Neural progenitor cell (in vitro differentiated cells): ENCODE measurements at regions not wholly inside any gene's neighbourhood (a gene's known extent, or its start where the extent isn't known, plus 50 kb on each side); places are given as distances from the start of the nearest gene placed in this dataset.

ENCODE experiments used
- DNase-seq: peaks from one replicate; pipeline ENCODE4 v3.0.0-alpha.2; 2016; ENCODE audit warnings: low spot score
- H2AFZ ChIP-seq: fragments of 200-600 bp; sonication (generic); replicated peaks from 2 replicates; pipeline ENCODE4 v1.6.1; 2016; ENCODE audit warnings: antibody characterized with exemption
- H3F3A ChIP-seq: fragments of 200-600 bp; sonication (generic); 2 replicates; pipeline ENCODE4 v1.6.1; 2016; ENCODE audit warnings: antibody characterized with exemption, low read depth
- H3K27ac ChIP-seq: fragments of 200-600 bp; sonication (generic); 2 replicates; pipeline ENCODE4 v1.5.1; 2016; ENCODE audit warnings: mild to moderate bottlenecking
- H3K27me3 ChIP-seq: fragments of 200-600 bp; sonication (generic); 2 replicates; pipeline ENCODE4 v1.6.1; 2016; ENCODE audit warnings: mild to moderate bottlenecking, moderate library complexity
- H3K36me3 ChIP-seq: fragments of 200-600 bp; sonication (generic); 2 replicates; pipeline ENCODE4 v1.5.1; 2016
- H3K4me1 ChIP-seq: fragments of 200-600 bp; sonication (generic); 2 replicates; pipeline ENCODE4 v1.6.1; 2016; ENCODE audit warnings: mixed run types
- H3K4me2 ChIP-seq: fragments of 200-600 bp; sonication (generic); 2 replicates; pipeline ENCODE4 v1.6.1; 2016
- H3K4me3 ChIP-seq: fragments of 200-600 bp; sonication (generic); 2 replicates; pipeline ENCODE4 v1.5.1; 2016
- H3K79me2 ChIP-seq: fragments of 200-600 bp; sonication (generic); 2 replicates; pipeline ENCODE4 v1.6.1; 2016; ENCODE audit warnings: low read depth
- H3K9ac ChIP-seq: fragments of 200-600 bp; sonication (generic); 2 replicates; pipeline ENCODE4 v1.6.1; 2016
- H3K9me3 ChIP-seq: fragments of 200-600 bp; sonication (generic); 2 replicates; pipeline ENCODE4 v1.5.1; 2016; ENCODE audit warnings: low read depth
- H4K20me1 ChIP-seq: fragments of 200-600 bp; sonication (generic); 2 replicates; pipeline ENCODE4 v1.6.1; 2016; ENCODE audit warnings: low read depth
- H3K27ac Mint-ChIP-seq: 3 replicates; pipeline ENCODE4 v1.8.0; 2021; ENCODE audit warnings: mixed read lengths
- H3K27me3 Mint-ChIP-seq: 2 replicates; pipeline ENCODE4 v1.8.0; 2022; ENCODE audit warnings: low read depth, mild to moderate bottlenecking, inconsistent platforms, moderate library complexity, mixed read lengths; ENCODE audit not compliant: insufficient read depth
- H3K36me3 Mint-ChIP-seq: 3 replicates; pipeline ENCODE4 v1.8.0; 2021; ENCODE audit warnings: mixed read lengths
- H3K4me1 Mint-ChIP-seq: 3 replicates; pipeline ENCODE4 v1.8.0; 2021; ENCODE audit warnings: mixed read lengths
- H3K4me3 Mint-ChIP-seq: 3 replicates; pipeline ENCODE4 v1.8.0; 2021; ENCODE audit warnings: mild to moderate bottlenecking, moderate library complexity, mixed read lengths
- H3K9me3 Mint-ChIP-seq: 3 replicates; pipeline ENCODE4 v1.8.0; 2020; ENCODE audit warnings: mixed read lengths
- EZH2 ChIP-seq: fragments of 200-600 bp; sonication (generic); IDR thresholded peaks from 2 replicates; pipeline ENCODE4 v1.6.1; 2017; ENCODE audit warnings: antibody characterized with exemption, mild to moderate bottlenecking, moderate library complexity
- EZH2phosphoT487 ChIP-seq: fragments of 200-600 bp; sonication (generic); IDR thresholded peaks from 2 replicates; pipeline ENCODE4 v1.6.1; 2017; ENCODE audit warnings: antibody characterized with exemption
- TF ChIP-seq, protein P1 (sequence below): fragments of 200-600 bp; sonication (generic); IDR thresholded peaks from 2 replicates; pipeline ENCODE4 v1.5.1; 2017; ENCODE audit warnings: antibody characterized with exemption, mild to moderate bottlenecking

GRCh38 chr14:43141636-43142191, 1365.4 kb downstream of the FSCB start:
- Histone ChIP-seq H3K9ac (no peak overlapping the region), H3F3A (no peaks in the 10 kb centered on the region), H3K27me3 (no peaks in the 10 kb centered on the region), H3K27ac (no peak overlapping the region), H2AFZ (no peak overlapping the region), H4K20me1 (no peaks in the 10 kb centered on the region), H3K4me2 (no peak overlapping the region), H3K36me3 (no peaks in the 10 kb centered on the region), H3K79me2 (no peaks in the 10 kb centered on the region), H3K9me3 (no peaks in the 10 kb centered on the region), H3K4me3 (no peak overlapping the region), H3K4me1 (no peaks in the 10 kb centered on the region)
- no peak for DNase-seq
- H3K27me3 Mint-ChIP-seq: no peaks in the 10 kb centered on the region
- H3K27ac Mint-ChIP-seq: no peak overlapping the region
- H3K36me3 Mint-ChIP-seq: no peaks in the 10 kb centered on the region
- no peaks in the 10 kb centered on the region for H3K4me1 Mint-ChIP-seq
- TF ChIP-seq EZH2 (no peak), EZH2phosphoT487 (no peak)
- TF ChIP-seq, protein P1, sequence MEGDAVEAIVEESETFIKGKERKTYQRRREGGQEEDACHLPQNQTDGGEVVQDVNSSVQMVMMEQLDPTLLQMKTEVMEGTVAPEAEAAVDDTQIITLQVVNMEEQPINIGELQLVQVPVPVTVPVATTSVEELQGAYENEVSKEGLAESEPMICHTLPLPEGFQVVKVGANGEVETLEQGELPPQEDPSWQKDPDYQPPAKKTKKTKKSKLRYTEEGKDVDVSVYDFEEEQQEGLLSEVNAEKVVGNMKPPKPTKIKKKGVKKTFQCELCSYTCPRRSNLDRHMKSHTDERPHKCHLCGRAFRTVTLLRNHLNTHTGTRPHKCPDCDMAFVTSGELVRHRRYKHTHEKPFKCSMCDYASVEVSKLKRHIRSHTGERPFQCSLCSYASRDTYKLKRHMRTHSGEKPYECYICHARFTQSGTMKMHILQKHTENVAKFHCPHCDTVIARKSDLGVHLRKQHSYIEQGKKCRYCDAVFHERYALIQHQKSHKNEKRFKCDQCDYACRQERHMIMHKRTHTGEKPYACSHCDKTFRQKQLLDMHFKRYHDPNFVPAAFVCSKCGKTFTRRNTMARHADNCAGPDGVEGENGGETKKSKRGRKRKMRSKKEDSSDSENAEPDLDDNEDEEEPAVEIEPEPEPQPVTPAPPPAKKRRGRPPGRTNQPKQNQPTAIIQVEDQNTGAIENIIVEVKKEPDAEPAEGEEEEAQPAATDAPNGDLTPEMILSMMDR: no peak
- no peak overlapping the region for H3K4me3 Mint-ChIP-seq
- no peaks in the 10 kb centered on the region for H3K9me3 Mint-ChIP-seq

DNA sequence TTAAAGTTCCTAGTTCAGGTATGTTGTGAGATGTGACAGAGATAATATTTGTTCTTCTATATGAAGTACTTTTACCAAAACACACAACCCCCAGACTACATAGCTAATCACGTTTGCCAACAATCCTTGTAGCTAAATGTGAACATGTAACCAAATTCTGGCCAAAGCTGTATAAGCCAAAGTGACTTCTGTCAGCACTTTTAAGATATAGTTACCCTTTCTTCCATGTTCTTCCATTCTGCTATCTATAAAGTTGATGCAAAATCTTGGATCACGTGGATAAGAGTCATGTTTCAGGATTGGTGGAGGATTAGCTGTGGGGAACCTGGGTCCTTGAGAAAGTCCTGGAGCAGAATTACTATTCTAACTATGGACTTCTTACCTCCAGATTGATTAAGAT, 1366.6 kb downstream of the FSCB start:
- H3K4me1 ChIP-seq: no peaks in the 10 kb centered on the region
- no peak overlapping the region for H3K4me2 ChIP-seq
- no peaks in the 10 kb centered on the region for H3K36me3 Mint-ChIP-seq
- no peaks in the 10 kb centered on the region for H4K20me1 ChIP-seq
- peaks cover 3% of the 10 kb centered on the region for H3K9me3 Mint-ChIP-seq
- TF ChIP-seq EZH2phosphoT487: no peak
- TF ChIP-seq, protein P1: no peak
- TF ChIP-seq EZH2: no peak
- H3K79me2 ChIP-seq: no peaks in the 10 kb centered on the region
- H3K27ac Mint-ChIP-seq: no peak overlapping the region
- no peaks in the 10 kb centered on the region for H3K27me3 ChIP-seq
- H3F3A ChIP-seq: no peaks in the 10 kb centered on the region
- H3K9me3 ChIP-seq: no peaks in the 10 kb centered on the region
- no peaks in the 10 kb centered on the region for H3K36me3 ChIP-seq
- H3K4me3 ChIP-seq: no peak overlapping the region
- no peak overlapping the region for H3K27ac ChIP-seq
- no peak overlapping the region for H2AFZ ChIP-seq
- no peak overlapping the region for H3K4me3 Mint-ChIP-seq
- DNase-seq: no peak
- no peak overlapping the region for H3K9ac ChIP-seq
- H3K4me1 Mint-ChIP-seq: no peaks in the 10 kb centered on the region
- H3K27me3 Mint-ChIP-seq: no peaks in the 10 kb centered on the region

- H3K4me1 Mint-ChIP-seq: no peaks in the 10 kb centered on the region
- Histone ChIP-seq H3K79me2 (no peaks in the 10 kb centered on the region), H3K4me2 (no peak overlapping the region), H3K4me3 (no peak overlapping the region), H4K20me1 (no peaks in the 10 kb centered on the region), H3K4me1 (no peaks in the 10 kb centered on the region), H3K27ac (no peak overlapping the region), H3K9ac (no peak overlapping the region), H3K36me3 (no peaks in the 10 kb centered on the region), H3K9me3 (no peaks in the 10 kb centered on the region), H3K27me3 (no peaks in the 10 kb centered on the region), H3F3A (no peaks in the 10 kb centered on the region), H2AFZ (no peak overlapping the region)
- no peaks in the 10 kb centered on the region for H3K36me3 Mint-ChIP-seq
- H3K27ac Mint-ChIP-seq: no peak overlapping the region
- DNase-seq: no peak
- no peaks in the 10 kb centered on the region for H3K27me3 Mint-ChIP-seq
- no peak overlapping the region for H3K4me3 Mint-ChIP-seq
- TF ChIP-seq EZH2 (no peak), EZH2phosphoT487 (no peak)
- TF ChIP-seq, protein P1: no peak
- H3K9me3 Mint-ChIP-seq: peaks cover 7% of the 10 kb centered on the region
These were observed 1371.1 kb downstream of the FSCB start for GRCh38 chr14:43135877-43136411.
